SK-N-SH (cell line): ENCODE measurements at regions not wholly inside any gene's neighbourhood (a gene's known extent, or its start where the extent isn't known, plus 50 kb on each side); places are given as distances from the start of the nearest gene placed in this dataset.

ENCODE experiments used
- CTCF ChIA-PET: fragments of 300-600, 350-600 bp; formaldehyde crosslinking; extraction: SDS; loops from one replicate; lab custom pipeline; 2021; lab: Yijun Ruan, JAX
- POLR2A ChIA-PET: fragments of 350-600 bp; sonication (Branson Sonifier 250); formaldehyde crosslinking; extraction: SDS; loops from one replicate; lab custom pipeline; 2020; ENCODE audit warnings: antibody characterized with exemption, inconsistent platforms; lab: Yijun Ruan, JAX
- DNase-seq: peaks from one replicate; pipeline ENCODE4 v3.0.0; 2012
- H2AFZ ChIP-seq: fragments of 200-600 bp; sonication (generic); 2 replicates; pipeline ENCODE4 v1.8.1; 2016; ENCODE audit warnings: antibody characterized with exemption, mild to moderate bottlenecking, low read depth
- H3F3A ChIP-seq: fragments of 200-600 bp; sonication (generic); replicated peaks from 2 replicates; pipeline ENCODE3; 2016; ENCODE audit warnings: antibody characterized with exemption, mild to moderate bottlenecking; ENCODE audit not compliant: insufficient read depth
- H3K27ac ChIP-seq, 2 experiments: fragments of 200-500 bp in 1 of 2; fragments of 200-600 bp in 1 of 2; sonication (Bioruptor generic) in 1 of 2; sonication (generic), shearing (Covaris generic) in 1 of 2; 2 replicates each; pipeline versions ENCODE4 v1.5.1 to v1.6.1; 2014 to 2016; ENCODE audit warnings: low read depth in 2 of 2, inconsistent platforms in 1 of 2, low read length in 1 of 2, mild to moderate bottlenecking in 1 of 2, mixed read lengths in 1 of 2
- H3K27me3 ChIP-seq: fragments of 200-600 bp; sonication (generic), shearing (Covaris generic); 2 replicates; pipeline ENCODE4 v1.6.1; 2016; ENCODE audit warnings: mixed run types; ENCODE audit not compliant: insufficient read depth
- H3K36me3 ChIP-seq, 2 experiments: fragments of 200-500 bp in 1 of 2; fragments of 200-600 bp in 1 of 2; sonication (Bioruptor generic) in 1 of 2; sonication (generic) in 1 of 2; replicated peaks in 1 of 2; 2 replicates each; pipeline versions ENCODE3 to v1.5.1; 2014 to 2016; ENCODE audit warnings: low read length in 1 of 2, mild to moderate bottlenecking in 1 of 2; ENCODE audit not compliant: insufficient read depth in 2 of 2, control insufficient read depth in 1 of 2
- H3K4me1 ChIP-seq, 2 experiments: fragments of 200-500 bp in 1 of 2; fragments of 200-600 bp in 1 of 2; sonication (Bioruptor generic) in 1 of 2; sonication (generic), shearing (Covaris generic) in 1 of 2; 2 replicates each; pipeline versions ENCODE4 v1.5.1 to v1.6.1; 2014 to 2016; ENCODE audit warnings: low read depth in 1 of 2, low read length in 1 of 2, mixed run types in 1 of 2; ENCODE audit not compliant: insufficient read depth in 2 of 2, control insufficient read depth in 1 of 2
- H3K4me2 ChIP-seq: fragments of 200-600 bp; sonication (generic), shearing (Covaris generic); 2 replicates; pipeline ENCODE4 v1.6.1; 2017; ENCODE audit warnings: mixed run types
- H3K4me3 ChIP-seq, 2 experiments: fragments of 200-500 bp in 1 of 2; fragments of 200-600 bp in 1 of 2; sonication (Bioruptor generic) in 1 of 2; sonication (generic), shearing (Covaris generic) in 1 of 2; 2 replicates each; pipeline versions ENCODE4 v1.5.1 to v1.8.1; 2014 to 2016; ENCODE audit warnings: low read depth in 2 of 2, inconsistent platforms in 1 of 2, low read length in 1 of 2, mild to moderate bottlenecking in 1 of 2, mixed read lengths in 1 of 2, moderate library complexity in 1 of 2
- H3K79me2 ChIP-seq: fragments of 200-600 bp; sonication (generic); 2 replicates; pipeline ENCODE4 v1.8.1; 2017; ENCODE audit warnings: mild to moderate bottlenecking; ENCODE audit not compliant: insufficient read depth
- H3K9ac ChIP-seq: fragments of 200-600 bp; sonication (generic); 2 replicates; pipeline ENCODE4 v1.6.1; 2017; ENCODE audit warnings: mixed run types
- H3K9me2 ChIP-seq: fragments of 200-600 bp; sonication (generic); 2 replicates; pipeline ENCODE4 v1.6.1; 2017; ENCODE audit warnings: mixed run types
- H3K9me3 ChIP-seq: fragments of 200-600 bp; sonication (generic); 2 replicates; pipeline ENCODE4 v1.6.1; 2017; ENCODE audit warnings: mixed run types, mild to moderate bottlenecking, moderate library complexity
- H4K20me1 ChIP-seq: fragments of 200-600 bp; sonication (generic); 2 replicates; pipeline ENCODE4 v1.6.1; 2017; ENCODE audit warnings: mild to moderate bottlenecking, mixed run types; ENCODE audit not compliant: insufficient read depth
- EP300 ChIP-seq, 2 experiments: IDR thresholded peaks; 2 replicates each; pipeline versions ENCODE4 v1.4.0 to v1.6.1; 2012; ENCODE audit warnings: borderline replicate concordance in 1 of 2, low read depth in 1 of 2, low read length in 1 of 2
- FOSL2 ChIP-seq: IDR thresholded peaks from 2 replicates; pipeline ENCODE4 v1.4.0; 2012; ENCODE audit warnings: low read depth, mild to moderate bottlenecking, moderate library complexity, borderline replicate concordance
- FOXJ3 ChIP-seq: sonication (generic); formaldehyde crosslinking; IDR thresholded peaks from 2 replicates; pipeline ENCODE4 v1.5.1; 2020; ENCODE audit warnings: mild to moderate bottlenecking, missing genetic modification reagents
- JUND ChIP-seq: IDR thresholded peaks from 2 replicates; pipeline ENCODE4 v1.4.0; 2012
- MXI1 ChIP-seq: IDR thresholded peaks from 2 replicates; pipeline ENCODE4 v1.6.1; 2012; ENCODE audit warnings: mild to moderate bottlenecking, low read depth, low read length, improper control_type of control experiment
- PBX3 ChIP-seq: IDR thresholded peaks from 2 replicates; pipeline ENCODE4; 2012
- POLR2AphosphoS5 ChIP-seq: IDR thresholded peaks from 2 replicates; pipeline ENCODE4 v1.6.1; 2012; ENCODE audit warnings: low read depth, low read length
- RCOR1 ChIP-seq: fragments of 150-350 bp; IDR thresholded peaks from 2 replicates; pipeline ENCODE4 v1.6.1; 2017; ENCODE audit warnings: antibody characterized with exemption, low read length
- REST ChIP-seq: IDR thresholded peaks from 2 replicates; pipeline ENCODE4 v1.6.1; 2012; ENCODE audit warnings: mild to moderate bottlenecking, low read depth, low read length, moderate library complexity
- RFX5 ChIP-seq: IDR thresholded peaks from 2 replicates; pipeline ENCODE4 v1.6.1; 2012; ENCODE audit warnings: mild to moderate bottlenecking, improper control_type of control experiment, low read length
- RXRA ChIP-seq: IDR thresholded peaks from 2 replicates; pipeline ENCODE4 v1.4.0; 2012; ENCODE audit warnings: low read depth, mild to moderate bottlenecking, borderline replicate concordance
- TCF12 ChIP-seq: IDR thresholded peaks from 2 replicates; pipeline ENCODE4 v1.4.0; 2012
- TEAD4 ChIP-seq: IDR thresholded peaks from 2 replicates; pipeline ENCODE4 v1.4.0; 2012; ENCODE audit warnings: mild to moderate bottlenecking, borderline replicate concordance; ENCODE audit not compliant: insufficient read depth
- WGBS: methylation state at CpG from one replicate; pipeline ENCODE4 v1.1.6; 2017; ENCODE audit warnings: low lambda C conversion rate; 5-methylcytosine and 5-hydroxymethylcytosine counted together
- TF ChIP-seq, protein P1 (sequence below): fragments of 150-350 bp; IDR thresholded peaks from 2 replicates; pipeline ENCODE4 v1.6.1; 2017; ENCODE audit warnings: antibody characterized with exemption, low read length, low read depth, borderline replicate concordance
- TF ChIP-seq, protein P2 (sequence below): IDR thresholded peaks from 2 replicates; pipeline ENCODE4 v1.4.0; 2012; ENCODE audit warnings: low read depth, borderline replicate concordance
- TF ChIP-seq, protein P3 (sequence below): fragments of 150-350 bp; IDR thresholded peaks from 2 replicates; pipeline ENCODE4 v1.6.1; 2016; ENCODE audit warnings: mild to moderate bottlenecking, low read depth, low read length

DNA sequence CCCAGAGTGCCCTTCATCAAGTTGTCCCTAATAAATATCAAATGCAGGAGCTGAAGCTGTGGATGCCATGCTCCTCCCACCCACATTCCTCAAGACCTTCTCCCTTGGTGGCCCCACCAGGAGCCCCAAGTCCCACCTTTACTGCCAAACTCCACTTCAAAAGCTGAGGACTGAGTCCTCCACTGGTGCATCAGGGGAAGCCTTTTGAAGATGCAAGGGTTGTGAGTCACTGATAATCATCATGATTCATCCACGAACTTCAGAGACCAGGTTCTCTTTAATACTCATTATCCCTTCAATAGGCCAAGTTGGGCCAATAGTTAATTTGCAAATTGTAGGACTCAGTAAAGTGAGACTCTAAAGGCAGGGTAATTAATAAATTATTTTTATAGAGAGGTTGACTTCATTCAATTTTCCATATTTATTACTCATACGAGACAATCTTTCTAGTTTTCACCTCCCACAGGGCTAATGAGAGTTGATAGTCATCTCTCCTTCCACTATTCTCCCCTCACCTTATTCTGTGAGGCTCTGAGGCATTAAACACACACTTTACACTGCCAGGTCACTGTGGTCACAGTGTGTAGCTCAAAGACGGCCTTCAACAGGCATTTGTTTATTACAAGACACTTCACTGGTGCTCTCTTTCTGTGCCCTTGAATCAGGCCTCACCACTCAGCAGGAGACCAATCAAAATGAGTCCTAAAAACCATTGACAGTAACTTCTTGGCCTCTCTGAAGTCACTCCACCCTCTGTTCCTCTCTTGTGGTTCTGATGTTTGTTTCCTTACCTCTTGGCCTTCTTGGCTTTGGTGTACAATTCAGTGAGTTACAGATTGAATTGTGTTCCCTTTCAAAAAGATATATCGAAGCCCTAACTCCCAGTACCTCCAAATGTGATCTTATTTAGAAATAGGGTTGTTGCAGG is 99.9 kb downstream of the TRIB2 start:
- H3K9ac ChIP-seq, result no peak overlapping the region
- H4K20me1 ChIP-seq, result no peaks in the 10 kb centered on the region
- CTCF ChIA-PET, result interaction anchor here (1.0 to 1.5 kb wide), 3 partner anchors 18 to 191 kb away, joined by 3 to 4 read pairs (median 3); no protein-coding TSS in a partner anchor
- no peaks in the 10 kb centered on the region for H3K79me2 ChIP-seq
- H3F3A ChIP-seq, result peaks cover 17% of the 10 kb centered on the region
- DNase-seq, result no peak
- peak overlapping the region in 1 of 2 experiments; percentile 23; a peak in 2 of 4 replicates for H3K27ac ChIP-seq
- no peaks in the 10 kb centered on the region for H3K36me3 ChIP-seq
- H3K4me3 ChIP-seq, result no peak overlapping the region
- H3K9me2 ChIP-seq, result no peaks in the 10 kb centered on the region
- POLR2A ChIA-PET, result no interaction called here
- no peaks in the 10 kb centered on the region for H3K27me3 ChIP-seq
- peaks cover 7 to 22% of the 10 kb centered on the region in 2 experiments for H3K4me1 ChIP-seq
- no peak overlapping the region for H3K4me2 ChIP-seq
- no peak overlapping the region for H2AFZ ChIP-seq
- TF ChIP-seq JUND (peak; percentile 86), FOXJ3 (CRISPR knock-in tag) (no peak), RCOR1 (no peak), REST (no peak), TCF12 (peak; percentile 68), POLR2AphosphoS5 (peak; percentile 20; the same call in 1 of the 2 replicates), MXI1 (no peak), EP300 (IDR thresholded peaks at IDR 0.05; ENCODE audit: borderline replicate concordance in 1 of 2, low read depth in 1 of 2, low read length in 1 of 2) (peak in 1 of 2 experiments; percentile 37; a peak in 1 of 4 replicates), TEAD4 (peak; percentile 49; the same call in 1 of the 2 replicates), RFX5 (no peak), FOSL2 (peak; percentile 96), PBX3 (peak; percentile 44; the same call in 1 of the 2 replicates), RXRA (peak; percentile 34; the same call in 1 of the 2 replicates)
- TF ChIP-seq, protein P1, sequence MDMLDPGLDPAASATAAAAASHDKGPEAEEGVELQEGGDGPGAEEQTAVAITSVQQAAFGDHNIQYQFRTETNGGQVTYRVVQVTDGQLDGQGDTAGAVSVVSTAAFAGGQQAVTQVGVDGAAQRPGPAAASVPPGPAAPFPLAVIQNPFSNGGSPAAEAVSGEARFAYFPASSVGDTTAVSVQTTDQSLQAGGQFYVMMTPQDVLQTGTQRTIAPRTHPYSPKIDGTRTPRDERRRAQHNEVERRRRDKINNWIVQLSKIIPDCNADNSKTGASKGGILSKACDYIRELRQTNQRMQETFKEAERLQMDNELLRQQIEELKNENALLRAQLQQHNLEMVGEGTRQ, result no peak
- TF ChIP-seq, protein P2, sequence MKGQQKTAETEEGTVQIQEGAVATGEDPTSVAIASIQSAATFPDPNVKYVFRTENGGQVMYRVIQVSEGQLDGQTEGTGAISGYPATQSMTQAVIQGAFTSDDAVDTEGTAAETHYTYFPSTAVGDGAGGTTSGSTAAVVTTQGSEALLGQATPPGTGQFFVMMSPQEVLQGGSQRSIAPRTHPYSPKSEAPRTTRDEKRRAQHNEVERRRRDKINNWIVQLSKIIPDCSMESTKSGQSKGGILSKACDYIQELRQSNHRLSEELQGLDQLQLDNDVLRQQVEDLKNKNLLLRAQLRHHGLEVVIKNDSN, result no peak
- TF ChIP-seq, protein P3, sequence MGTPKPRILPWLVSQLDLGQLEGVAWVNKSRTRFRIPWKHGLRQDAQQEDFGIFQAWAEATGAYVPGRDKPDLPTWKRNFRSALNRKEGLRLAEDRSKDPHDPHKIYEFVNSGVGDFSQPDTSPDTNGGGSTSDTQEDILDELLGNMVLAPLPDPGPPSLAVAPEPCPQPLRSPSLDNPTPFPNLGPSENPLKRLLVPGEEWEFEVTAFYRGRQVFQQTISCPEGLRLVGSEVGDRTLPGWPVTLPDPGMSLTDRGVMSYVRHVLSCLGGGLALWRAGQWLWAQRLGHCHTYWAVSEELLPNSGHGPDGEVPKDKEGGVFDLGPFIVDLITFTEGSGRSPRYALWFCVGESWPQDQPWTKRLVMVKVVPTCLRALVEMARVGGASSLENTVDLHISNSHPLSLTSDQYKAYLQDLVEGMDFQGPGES, result no peak
- 62% methylated on average over 4 of the region's 4 CpGs for WGBS
- H3K9me3 ChIP-seq, result no peaks in the 10 kb centered on the region
